ENCODE measurements at regions not wholly inside any gene's neighbourhood (a gene's known extent, or its start where the extent isn't known, plus 50 kb on each side); places are given as distances from the start of the nearest gene placed in this dataset.

GRCh38 chr5:71934322-71934721 is 173.0 kb upstream of the MAP1B start:
- POLR2A ChIA-PET: no interaction called here
- intact Hi-C loops (cut with micrococcal nuclease; ENCODE audit: unreplicated experiment): no loop called here
- Histone ChIP-seq H3K9me3 (ENCODE audit: low read length) (no peaks in the 10 kb centered on the region), H3K4me2 (ENCODE audit: low read depth, low read length) (no peak overlapping the region), H3K27me3 (ENCODE audit: control insufficient read depth in 1 of 2, insufficient read depth in 2 of 2, low read length in 2 of 2) (peaks cover 0 to 4% of the 10 kb centered on the region in 2 experiments; a peak in 2 of 5 replicates), H3K27ac (ENCODE audit: extremely low read length, insufficient read depth, low read length) (no peak overlapping the region), H3K9ac (ENCODE audit: insufficient read depth, low read depth, low read length) (no peak overlapping the region), H2AFZ (ENCODE audit: low read length) (no peak overlapping the region), H4K20me1 (ENCODE audit: insufficient read depth, low read length) (no peaks in the 10 kb centered on the region), H3K4me1 (ENCODE audit: insufficient read depth, low read length) (peaks cover 26% of the 10 kb centered on the region), H3K4me3 (replicated peaks in 1 of 3; ENCODE audit: insufficient read depth in 1 of 3, low read depth in 2 of 3, low read length in 3 of 3) (no peak overlapping the region), H3K79me2 (ENCODE audit: insufficient read depth, low read length) (no peaks in the 10 kb centered on the region), H3K36me3 (replicated peaks in 1 of 2; ENCODE audit: control insufficient read depth in 1 of 2, insufficient read depth in 2 of 2, low read length in 2 of 2) (no peaks in the 10 kb centered on the region)
- in situ Hi-C loops (cut with HindIII; ENCODE audit: extremely low pct_ligation_motif_present, low pct_unique_long_range_greater_than_20kb): no loop called here
- ATAC-seq (no peak), FAIRE-seq (no peak), DNase-seq (ENCODE audit: low spot score) (no peak)
- TF ChIP-seq MBD4 (IDR thresholded peaks at IDR 0.05; ENCODE audit: borderline replicate concordance, low read length) (no peak), SP5 (CRISPR knock-in tag; IDR thresholded peaks at IDR 0.05; ENCODE audit: borderline replicate concordance, low read depth) (no peak), SMARCC2 (IDR thresholded peaks at IDR 0.05) (no peak), LRRFIP1 (CRISPR knock-in tag; conservative IDR thresholded peaks at IDR 0.05) (no peak), IKZF5 (CRISPR knock-in tag; IDR thresholded peaks at IDR 0.05) (no peak), ZXDC (CRISPR knock-in tag; IDR thresholded peaks at IDR 0.05) (no peak), HOMEZ (CRISPR knock-in tag; IDR thresholded peaks at IDR 0.05; ENCODE audit: low read depth) (no peak), AFF4 (CRISPR knock-in tag; IDR thresholded peaks at IDR 0.05) (no peak), ZFP36L2 (CRISPR knock-in tag; IDR thresholded peaks at IDR 0.05) (no peak), ZBTB26 (CRISPR knock-in tag; IDR thresholded peaks at IDR 0.05; ENCODE audit: borderline replicate concordance) (no peak)
- 96% methylated on average over 1 of the region's 1 CpG for WGBS (ENCODE audit: low lambda C conversion rate)
- CTCF ChIA-PET (ENCODE audit: low intra/inter-chr PET ratio, low total read pairs): no interaction called here
- BruUV-seq (replicated peaks): no TSS peak
